KOPT-K1 (cell line): ENCODE measurements at regions not wholly inside any gene's neighbourhood (a gene's known extent, or its start where the extent isn't known, plus 50 kb on each side); places are given as distances from the start of the nearest gene placed in this dataset.
A peak's percentile ranks its signal among the peaks of the same experiment; 100 is the strongest.

Source experiments
- H3K27ac ChIP-seq: fragments of 200-600 bp; sonication (generic); 2 replicates; pipeline ENCODE4 v1.5.1; 2016; ENCODE audit warnings: antibody characterized with exemption, mild to moderate bottlenecking, low read depth, low read length; ENCODE audit not compliant: poor library complexity, severe bottlenecking
- H3K36me3 ChIP-seq: fragments of 200-600 bp; sonication (generic); 2 replicates; pipeline ENCODE4 v1.5.1; 2017; ENCODE audit warnings: antibody characterized with exemption, mild to moderate bottlenecking, low read length, moderate library complexity; ENCODE audit not compliant: insufficient read depth
- H3K9me3 ChIP-seq: fragments of 200-600 bp; sonication (generic); 2 replicates; pipeline ENCODE4 v1.5.1; 2017; ENCODE audit warnings: antibody characterized with exemption, low read length, mild to moderate bottlenecking; ENCODE audit not compliant: insufficient read depth, poor library complexity, severe bottlenecking

GRCh38 chr12:46468813-46469212, 96.2 kb upstream of the SLC38A2 start:
- peaks cover 8% of the 10 kb centered on the region for H3K9me3 ChIP-seq
- no peak overlapping the region for H3K27ac ChIP-seq
- H3K36me3 ChIP-seq, result no peaks in the 10 kb centered on the region

GRCh38 chr12:46468160-46468559, 95.6 kb upstream of the SLC38A2 start:
- Histone ChIP-seq H3K9me3 (peaks cover 8% of the 10 kb centered on the region), H3K36me3 (no peaks in the 10 kb centered on the region), H3K27ac (no peak overlapping the region)

- Histone ChIP-seq H3K36me3 (no peaks in the 10 kb centered on the region), H3K27ac (no peak overlapping the region), H3K9me3 (peaks cover 8% of the 10 kb centered on the region)
These were observed 92.7 kb upstream of the SLC38A2 start for GRCh38 chr12:46465307-46465706.

- Histone ChIP-seq H3K27ac (no peak overlapping the region), H3K9me3 (peaks cover 8% of the 10 kb centered on the region)
These were observed 92.3 kb upstream of the SLC38A2 start for GRCh38 chr12:46464863-46465262.

GRCh38 chr12:46462641-46463355, 90.2 kb upstream of the SLC38A2 start:
- no peaks in the 10 kb centered on the region for H3K36me3 ChIP-seq
- peaks cover 8% of the 10 kb centered on the region for H3K9me3 ChIP-seq
- no peak overlapping the region for H3K27ac ChIP-seq

More at GRCh38 chr12:46464863-46465262, 92.3 kb upstream of the SLC38A2 start:
- no peaks in the 10 kb centered on the region for H3K36me3 ChIP-seq

GRCh38 chr12:46461907-46462640, 89.5 kb upstream of the SLC38A2 start:
- peaks cover 8% of the 10 kb centered on the region for H3K9me3 ChIP-seq
- no peaks in the 10 kb centered on the region for H3K36me3 ChIP-seq
- H3K27ac ChIP-seq, result no peak overlapping the region

GRCh38 chr12:46461459-46461858, 88.9 kb upstream of the SLC38A2 start:
- Histone ChIP-seq H3K9me3 (peaks cover 8% of the 10 kb centered on the region), H3K27ac (no peak overlapping the region), H3K36me3 (no peaks in the 10 kb centered on the region)

GRCh38 chr12:46460682-46461210, 88.2 kb upstream of the SLC38A2 start:
- Histone ChIP-seq H3K36me3 (no peaks in the 10 kb centered on the region), H3K27ac (peak overlapping the region; percentile 81), H3K9me3 (peaks cover 8% of the 10 kb centered on the region)

GRCh38 chr12:46459861-46460545, 87.4 kb upstream of the SLC38A2 start:
- H3K9me3 ChIP-seq, result peaks cover 6% of the 10 kb centered on the region
- H3K36me3 ChIP-seq, result no peaks in the 10 kb centered on the region
- peak overlapping the region; percentile 81 for H3K27ac ChIP-seq

GRCh38 chr12:46459111-46459510, 86.5 kb upstream of the SLC38A2 start:
- no peaks in the 10 kb centered on the region for H3K9me3 ChIP-seq
- no peaks in the 10 kb centered on the region for H3K36me3 ChIP-seq
- H3K27ac ChIP-seq, result peak overlapping the region; percentile 81

GRCh38 chr12:46458500-46459102, 86.0 kb upstream of the SLC38A2 start:
- no peaks in the 10 kb centered on the region for H3K9me3 ChIP-seq
- H3K27ac ChIP-seq, result peak overlapping the region; percentile 81
- H3K36me3 ChIP-seq, result no peaks in the 10 kb centered on the region

- no peaks in the 10 kb centered on the region for H3K9me3 ChIP-seq
- H3K36me3 ChIP-seq, result no peaks in the 10 kb centered on the region
- peak overlapping the region; percentile 81 for H3K27ac ChIP-seq
These were observed 85.4 kb upstream of the SLC38A2 start for GRCh38 chr12:46457958-46458357.

- Histone ChIP-seq H3K9me3 (no peaks in the 10 kb centered on the region), H3K27ac (peak overlapping the region; percentile 46), H3K36me3 (no peaks in the 10 kb centered on the region)
These were observed 84.1 kb upstream of the SLC38A2 start for GRCh38 chr12:46456356-46457334.
